ENCODE measurements at regions not wholly inside any gene's neighbourhood (a gene's known extent, or its start where the extent isn't known, plus 50 kb on each side); places are given as distances from the start of the nearest gene placed in this dataset.
"Not testable (repeated sequence)": the region's sequence is repeated elsewhere in the genome, so short reads cannot be mapped to it uniquely, and the experiment has no call there.

DNA sequence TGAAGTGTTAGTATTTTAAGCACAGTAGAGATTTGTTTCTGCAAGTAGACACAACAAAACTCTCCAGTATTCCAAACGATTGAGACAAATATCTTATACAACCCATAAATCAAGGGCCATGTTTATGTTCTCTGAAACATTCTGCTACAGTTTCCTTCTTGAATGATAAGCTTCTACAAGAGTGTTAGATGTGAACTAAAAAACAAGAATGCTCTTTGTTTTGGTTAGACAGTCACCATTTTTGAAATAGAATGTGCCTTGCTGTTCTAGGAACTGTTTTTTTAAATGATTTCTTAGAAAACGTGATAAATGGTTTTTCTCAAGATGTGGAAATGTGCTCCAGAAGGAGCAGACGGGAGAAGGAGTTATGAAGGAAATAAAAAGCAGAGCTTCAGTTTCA is 1656.3 kb upstream of the FLRT2 start:
- DNase-seq: no peak

DNA sequence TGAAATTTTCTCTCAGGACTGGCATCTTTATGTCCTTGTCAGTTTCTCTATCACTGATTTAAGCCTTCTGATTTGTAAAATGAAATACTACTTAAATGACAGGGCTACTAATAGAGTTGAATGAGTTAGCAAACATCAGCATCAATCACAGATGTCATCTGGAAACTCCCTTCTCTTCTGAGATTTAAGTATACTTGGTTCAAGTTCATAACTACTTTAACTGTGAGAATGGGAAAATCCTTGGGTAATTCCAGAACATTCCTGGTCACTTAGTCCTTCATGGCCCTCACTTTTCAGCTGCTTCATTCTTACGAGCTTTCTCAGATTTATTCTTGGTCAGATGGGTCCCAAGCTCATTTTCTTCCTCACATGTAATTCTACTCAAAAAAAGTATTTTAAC is 1655.3 kb upstream of the FLRT2 start:
- DNase-seq: no peak

DNA sequence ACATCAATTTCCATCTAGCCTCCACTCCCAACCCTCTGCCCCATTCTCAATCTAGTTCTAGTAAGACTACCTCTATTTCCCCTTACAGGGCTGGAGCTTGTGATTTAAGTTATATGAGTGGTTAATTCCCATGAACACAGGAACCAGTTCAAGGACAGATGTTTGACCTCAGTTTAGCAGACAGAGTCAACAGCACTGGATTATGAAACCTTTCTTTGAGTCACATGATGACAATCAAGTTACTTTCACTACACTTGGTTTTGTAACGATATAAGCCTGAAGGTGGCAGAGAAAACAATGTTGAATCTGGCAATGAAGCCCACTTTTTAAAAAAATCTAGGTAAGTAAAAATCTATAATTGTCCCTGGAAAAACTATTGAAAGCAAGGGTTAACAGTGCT is 1646.2 kb upstream of the FLRT2 start:
- no peak for DNase-seq

DNA sequence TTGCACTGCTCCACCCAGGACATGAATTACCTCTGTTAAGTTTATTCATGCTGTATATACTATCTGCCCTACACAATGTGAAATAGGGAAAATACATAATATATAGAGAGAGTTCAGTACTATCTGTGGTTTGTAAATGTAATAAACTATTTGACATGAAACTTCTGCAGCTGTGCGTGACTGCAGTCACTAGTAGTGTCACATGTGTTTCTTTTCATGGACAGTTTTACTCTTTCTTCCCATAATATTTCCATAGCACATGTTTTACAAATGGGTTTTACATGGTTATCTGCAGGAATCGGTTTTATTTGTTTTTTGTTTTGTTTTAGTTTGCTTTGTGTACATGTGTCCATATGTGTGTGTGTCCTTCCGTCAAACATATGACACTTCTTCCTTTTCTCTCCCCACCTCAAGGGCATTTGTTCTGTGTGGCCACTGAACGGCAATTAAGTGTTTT is 1644.1 kb upstream of the FLRT2 start:
- DNase-seq: no peak

DNA sequence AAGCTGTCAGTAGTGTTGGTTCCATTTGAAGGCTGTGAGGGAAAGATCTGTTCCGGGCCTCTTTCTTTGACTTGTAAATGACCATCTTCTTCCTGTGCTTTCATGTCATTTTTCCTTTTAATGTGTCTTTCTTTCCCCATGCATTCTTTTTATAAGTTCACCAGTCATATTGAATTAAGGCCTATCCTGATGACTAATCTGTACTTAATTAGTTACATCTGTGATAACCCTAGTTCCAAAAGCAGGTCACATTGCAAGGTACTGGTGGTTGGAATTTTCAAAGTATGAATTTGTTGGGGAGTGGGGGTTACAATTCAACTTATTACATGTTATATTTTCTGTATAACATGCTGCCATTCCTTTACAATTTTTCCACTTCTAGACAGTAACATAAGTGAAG is 1642.1 kb upstream of the FLRT2 start:
- DNase-seq: no peak

DNA sequence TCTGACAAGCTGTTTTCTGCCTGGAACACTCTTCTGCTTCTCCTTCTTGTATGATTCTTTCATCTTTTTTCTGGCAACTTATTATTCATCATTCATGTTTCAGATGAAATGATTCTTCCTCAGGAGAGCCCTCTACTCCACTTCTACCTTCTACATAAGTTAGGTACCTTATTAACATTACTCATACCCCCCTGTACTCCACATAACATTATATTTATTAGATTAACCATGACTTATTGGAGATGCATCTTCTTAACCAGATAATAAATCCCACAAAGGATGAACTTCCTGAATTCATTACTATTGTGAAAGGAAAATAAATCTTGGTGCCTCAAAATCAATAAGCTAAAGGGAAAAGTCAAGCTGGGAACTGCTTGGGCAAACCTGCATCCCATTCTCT is 1636.5 kb upstream of the FLRT2 start:
- DNase-seq: no peak

DNA sequence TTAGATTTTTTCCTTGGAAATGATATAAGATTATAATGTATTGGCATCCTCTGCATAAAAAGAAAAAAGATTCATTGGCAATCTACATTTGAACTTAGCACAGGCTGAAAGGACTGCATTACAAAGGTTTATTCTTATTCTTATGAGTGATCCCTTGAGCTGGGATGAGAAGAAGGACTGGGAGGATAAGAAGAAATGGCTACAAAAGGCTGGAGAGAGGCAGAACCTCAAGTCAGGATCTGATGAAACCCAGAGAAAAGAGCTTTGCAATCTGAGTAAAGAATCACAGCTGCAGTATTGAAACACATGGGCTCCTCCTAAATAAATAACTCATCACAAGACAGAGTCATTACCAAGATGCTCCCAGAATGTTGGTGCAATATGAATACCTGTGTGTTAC is 1635.4 kb upstream of the FLRT2 start:
- DNase-seq: no peak

DNA sequence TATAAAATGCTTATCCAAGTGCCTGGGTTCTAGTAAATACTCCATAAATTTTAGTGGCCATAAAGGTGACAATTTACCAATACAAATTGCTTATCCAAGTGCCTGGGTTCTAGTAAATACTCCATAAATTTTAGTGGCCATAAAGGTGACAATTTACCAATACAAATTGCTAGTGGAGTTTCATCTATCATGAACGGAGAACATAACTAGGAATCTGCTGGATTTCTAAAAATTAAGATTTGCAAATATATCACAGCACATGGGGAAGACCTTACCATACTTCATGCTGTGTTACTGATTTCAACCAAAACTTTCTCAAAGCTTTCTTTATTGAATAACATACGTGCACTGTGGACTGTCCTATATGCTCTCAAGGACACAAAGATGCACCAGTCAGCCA is 1631.4 kb upstream of the FLRT2 start:
- DNase-seq: not testable (repeated sequence)

DNA sequence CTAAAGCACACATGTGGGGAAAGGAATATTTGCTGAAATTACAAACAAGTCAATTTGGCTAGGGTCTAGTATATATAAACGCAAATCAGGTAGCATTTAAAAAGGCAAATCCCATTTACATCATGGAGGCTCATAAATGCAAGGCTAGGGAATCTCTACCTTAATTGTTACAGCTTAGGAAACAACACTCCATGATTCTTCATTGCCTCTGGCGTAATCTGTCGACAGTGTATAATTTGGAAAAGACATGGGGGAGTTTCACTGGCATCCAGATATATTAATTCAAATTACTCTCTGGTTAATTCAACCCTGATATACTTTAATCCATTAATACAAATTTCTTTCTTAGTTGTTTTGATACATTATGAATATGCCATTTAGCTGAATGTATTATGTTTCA is 1630.2 kb upstream of the FLRT2 start:
- DNase-seq: no peak

DNA sequence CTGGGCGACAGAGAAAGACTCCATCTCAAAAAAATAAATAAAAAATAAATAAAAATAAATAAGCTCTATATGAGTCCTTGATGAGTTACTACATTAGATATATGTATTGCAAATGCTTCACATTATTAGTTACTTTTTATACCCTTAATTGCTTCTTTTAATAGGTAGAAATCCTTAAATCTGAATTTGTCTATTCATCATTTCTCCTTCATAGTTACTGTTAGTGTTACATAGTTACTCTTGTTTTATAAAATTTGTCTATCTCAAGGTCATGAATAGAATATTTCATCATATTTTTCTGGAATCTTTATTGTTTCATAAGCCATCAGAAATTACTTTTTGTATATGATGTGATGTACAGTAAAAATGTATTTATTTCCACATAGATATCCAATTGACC is 1624.8 kb upstream of the FLRT2 start:
- DNase-seq: no peak

DNA sequence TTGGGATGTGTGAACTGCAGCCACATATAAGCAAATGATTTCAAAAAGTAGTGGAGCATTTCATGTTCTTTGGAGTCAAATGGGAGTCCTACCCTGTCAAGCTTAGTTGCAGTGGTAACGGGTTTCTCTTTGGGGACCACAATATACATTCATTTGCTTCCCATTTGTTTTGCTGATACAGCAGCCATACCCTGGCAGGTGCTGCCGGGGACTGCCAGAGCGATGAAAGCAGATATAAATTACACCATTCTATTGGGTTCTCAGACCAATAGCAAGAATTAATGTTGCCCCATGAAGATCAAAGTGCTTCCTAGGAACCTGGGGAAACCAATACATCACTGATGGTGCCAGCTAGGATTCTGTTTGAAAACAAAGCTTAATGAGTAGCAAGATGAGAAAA is 1621.5 kb upstream of the FLRT2 start:
- DNase-seq: no peak

DNA sequence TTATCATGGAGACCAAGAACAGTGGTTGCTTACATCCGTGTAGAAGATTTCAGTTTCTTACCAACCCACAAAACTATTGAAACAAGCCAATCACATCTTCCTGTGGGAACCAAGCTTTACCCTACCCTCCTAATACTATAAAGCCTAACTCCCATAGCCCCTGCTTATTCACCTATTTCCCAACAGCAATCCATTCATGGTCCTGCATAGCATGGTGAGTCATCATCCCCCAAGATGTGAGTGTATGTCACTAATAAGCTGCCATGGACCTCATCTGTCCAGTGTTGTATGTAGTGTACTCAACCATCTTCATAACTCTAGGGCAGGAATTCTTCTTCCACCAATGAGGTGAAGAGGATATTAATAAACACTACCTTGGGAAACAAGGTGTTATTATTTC is 1620.4 kb upstream of the FLRT2 start:
- DNase-seq: no peak

DNA sequence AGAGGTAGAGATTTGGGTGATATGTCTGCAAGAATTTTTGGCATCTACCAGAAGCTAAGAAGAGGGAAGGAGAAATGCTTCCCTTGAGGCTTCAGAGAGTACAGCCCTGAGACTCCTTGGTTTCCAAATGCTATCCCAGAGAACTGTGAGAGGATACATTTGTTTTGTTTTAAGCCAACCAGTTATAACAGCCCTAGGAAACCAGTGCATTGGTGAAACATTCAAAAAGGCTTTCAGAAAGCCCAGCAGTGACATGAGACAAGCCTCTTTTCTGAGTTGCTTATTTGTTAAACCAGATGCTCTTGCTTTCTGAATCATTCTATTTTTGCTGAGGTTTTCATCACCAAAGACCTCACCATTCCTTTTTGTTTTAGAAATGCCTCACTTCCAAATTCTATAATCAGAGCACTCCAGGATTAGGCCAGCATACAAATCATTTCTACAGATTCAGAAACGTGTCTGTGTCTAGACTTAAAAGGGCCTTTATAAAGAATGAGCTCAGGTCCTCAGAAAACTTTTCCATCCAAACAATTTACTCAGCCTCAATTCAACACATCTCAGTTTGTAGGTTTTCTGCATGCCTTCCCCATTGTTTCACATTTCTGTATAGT is 1617.8 kb upstream of the FLRT2 start:
- no peak for DNase-seq

DNA sequence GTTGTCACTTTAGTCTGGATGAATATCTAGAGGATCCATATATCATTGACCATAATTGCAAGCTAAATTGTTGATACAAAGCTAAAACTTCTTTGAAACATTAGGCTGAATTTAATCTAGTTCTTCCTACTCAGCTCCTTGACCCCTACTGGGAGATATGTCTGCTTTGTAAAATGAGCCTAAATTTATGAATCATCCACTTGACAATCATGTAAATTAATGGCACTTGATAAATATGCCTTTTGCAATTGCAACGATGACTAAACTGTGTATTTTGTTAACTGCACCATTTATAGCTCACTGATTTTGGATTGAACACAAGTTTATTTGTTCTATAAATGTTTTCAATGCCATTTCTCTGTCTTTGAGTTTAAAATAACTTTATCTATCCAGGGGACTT is 1616.5 kb upstream of the FLRT2 start:
- DNase-seq: no peak

DNA sequence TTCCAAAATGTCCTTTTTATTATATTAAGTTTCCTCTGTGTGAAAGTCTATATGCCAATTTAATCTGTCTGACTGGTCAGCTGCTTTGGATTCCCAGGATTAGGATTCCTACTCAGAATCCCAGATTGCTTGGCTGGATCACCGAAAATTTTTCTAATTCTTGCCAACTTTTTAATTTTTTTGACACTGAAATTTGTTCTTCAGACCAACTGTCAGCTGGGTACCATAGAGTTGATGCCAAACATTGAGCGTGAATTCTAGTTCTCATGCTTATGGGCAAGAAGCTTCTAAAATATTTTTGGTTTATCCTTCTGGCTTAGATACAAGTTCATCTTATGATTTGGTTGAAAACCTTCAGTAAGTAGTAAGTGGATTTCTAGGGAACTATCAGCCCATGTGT is 1611.4 kb upstream of the FLRT2 start:
- no peak for DNase-seq

DNA sequence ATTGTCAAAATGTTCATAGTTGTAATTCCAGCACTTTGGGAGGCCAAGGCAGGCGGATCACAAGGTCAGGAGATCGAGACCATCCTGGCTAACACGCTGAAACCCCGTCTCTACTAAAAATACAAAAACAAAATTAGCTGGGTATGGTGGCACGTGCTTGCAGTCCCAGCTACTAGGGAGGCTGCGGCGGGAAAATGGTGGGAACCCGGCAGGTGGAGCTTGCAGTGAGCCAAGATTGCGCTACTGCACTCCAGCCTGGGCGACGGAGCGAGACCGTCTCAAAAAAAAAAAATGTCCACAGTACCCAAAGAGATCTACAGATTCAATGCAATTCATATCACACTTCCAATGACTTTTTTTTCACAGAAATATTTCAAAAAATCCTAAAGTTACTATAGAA is 1610.3 kb upstream of the FLRT2 start:
- DNase-seq: not testable (repeated sequence)

DNA sequence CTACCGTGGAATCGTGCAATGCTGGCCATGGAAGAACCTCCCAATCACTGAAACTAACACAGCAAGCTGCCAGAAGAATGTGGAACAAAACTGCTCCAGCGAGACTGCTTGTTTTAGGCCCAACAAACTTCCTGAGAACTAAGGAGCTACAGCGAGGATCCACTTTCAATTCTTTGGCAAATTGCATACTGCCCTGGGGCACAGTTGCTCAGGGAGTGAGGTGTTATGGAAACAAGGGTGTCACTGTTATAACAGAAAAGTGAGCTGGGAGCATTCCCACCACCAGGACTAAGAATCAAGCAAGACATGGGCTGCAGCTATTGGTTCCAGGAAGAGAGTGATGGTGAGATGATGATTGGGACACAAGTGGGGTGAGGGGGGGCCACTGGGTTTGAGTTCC is 1606.1 kb upstream of the FLRT2 start:
- no peak for DNase-seq

DNA sequence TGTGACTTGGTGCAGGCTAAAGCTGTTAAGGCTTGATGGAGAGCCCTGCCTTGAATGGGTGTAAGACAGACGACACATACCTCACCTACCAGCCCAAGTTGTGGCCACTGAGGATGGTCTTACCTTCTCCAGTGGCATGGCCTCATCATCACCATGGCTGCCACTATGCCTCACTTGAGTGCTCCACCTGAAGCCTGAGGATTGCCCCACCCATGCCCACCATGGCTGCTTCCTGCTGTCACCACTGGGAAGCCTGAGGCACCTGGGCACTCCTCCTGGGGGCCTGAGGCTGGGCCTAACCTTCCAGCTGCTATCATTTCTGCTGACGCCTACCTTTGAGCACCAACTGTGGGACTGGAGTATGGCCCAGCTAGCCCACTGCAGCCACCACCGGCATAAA is 1605.7 kb upstream of the FLRT2 start:
- no peak for DNase-seq

DNA sequence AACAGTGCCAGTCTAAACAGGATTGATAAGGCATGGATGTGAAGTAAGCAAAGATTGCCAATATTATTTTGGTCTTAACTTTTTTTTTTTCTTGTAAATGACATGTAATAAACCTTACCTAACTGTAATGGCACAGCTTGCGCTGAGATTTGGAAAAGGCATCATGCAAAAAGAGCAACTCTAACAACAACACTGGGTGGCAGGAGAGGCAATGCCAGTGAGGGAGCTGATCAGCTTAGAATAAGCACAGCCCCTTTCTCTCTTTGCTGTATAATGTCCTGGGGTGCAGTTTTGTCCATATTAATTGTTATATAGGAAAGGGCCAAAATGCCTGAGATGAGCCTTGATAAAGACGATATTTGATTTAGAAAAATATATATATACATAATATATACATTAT is 1589.7 kb upstream of the FLRT2 start:
- DNase-seq: no peak

DNA sequence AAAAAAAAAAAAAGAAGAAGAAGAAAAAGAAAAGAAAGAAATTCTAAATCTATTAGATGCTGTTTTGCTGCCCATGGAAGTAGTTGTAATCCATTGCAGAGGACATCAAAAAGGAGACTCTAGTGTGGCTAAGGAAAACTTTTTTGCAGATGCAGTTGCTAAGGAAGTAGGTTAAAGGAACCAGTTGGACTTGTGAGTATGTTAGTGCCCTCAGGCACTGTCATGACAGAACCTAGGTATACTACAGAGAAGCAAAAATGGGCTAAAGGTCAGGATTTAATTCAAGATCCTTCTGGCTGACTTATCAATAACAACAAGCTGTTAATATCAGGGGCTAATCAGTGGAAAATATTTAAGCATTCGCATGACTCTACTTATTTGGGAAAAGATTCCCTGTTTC is 1571.6 kb upstream of the FLRT2 start:
- no peak for DNase-seq

DNA sequence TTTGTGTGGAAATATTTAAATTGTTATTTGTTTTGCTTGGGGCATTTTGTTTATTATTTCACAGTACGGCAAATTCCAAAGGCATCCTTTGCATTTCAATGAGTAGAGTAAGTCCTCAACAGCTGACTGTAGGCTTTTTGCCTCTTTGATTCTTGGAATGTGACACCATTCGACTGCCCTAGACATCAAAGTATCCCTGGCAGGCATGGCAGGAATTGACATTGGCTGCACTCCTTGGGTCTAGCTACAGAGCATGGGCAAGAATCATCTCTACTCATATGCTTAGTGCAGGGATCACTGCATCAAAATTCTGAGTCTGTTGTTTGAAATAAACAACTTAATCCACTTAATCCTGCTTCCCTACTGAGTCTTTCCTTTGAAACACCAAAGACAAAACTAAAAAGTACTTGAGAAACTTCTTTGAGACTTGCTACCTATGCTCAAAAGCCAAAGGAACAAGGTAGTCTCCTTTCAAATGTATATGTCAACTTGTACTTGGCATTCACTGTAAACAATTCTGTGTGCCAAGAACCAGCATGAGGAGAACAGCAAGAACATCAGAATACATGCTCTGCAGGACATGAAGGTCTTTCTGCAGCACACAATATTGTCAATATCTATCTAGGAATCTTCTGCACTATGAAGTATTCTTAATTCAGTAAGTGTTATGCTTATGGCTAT is 1569.0 kb upstream of the FLRT2 start:
- no peak for DNase-seq

DNA sequence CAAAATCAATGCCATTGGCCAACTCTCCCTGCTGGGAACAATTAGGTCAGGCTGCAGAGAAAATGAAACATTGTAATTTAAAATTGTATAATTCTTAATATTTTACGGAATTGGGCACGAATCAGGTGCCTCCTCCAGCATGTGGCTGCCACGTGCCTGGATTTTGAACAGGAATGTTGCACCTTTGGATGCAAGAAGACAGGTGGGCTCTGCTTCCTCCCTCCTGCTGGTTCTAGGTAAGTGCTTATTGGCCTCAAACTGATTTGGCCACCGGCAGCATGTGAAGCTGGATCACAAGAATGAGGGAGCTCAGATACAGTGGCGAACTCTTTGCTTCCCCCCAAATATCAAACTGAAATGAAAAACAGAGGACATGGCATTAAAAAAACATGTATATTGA is 1559.9 kb upstream of the FLRT2 start:
- no peak for DNase-seq

DNA sequence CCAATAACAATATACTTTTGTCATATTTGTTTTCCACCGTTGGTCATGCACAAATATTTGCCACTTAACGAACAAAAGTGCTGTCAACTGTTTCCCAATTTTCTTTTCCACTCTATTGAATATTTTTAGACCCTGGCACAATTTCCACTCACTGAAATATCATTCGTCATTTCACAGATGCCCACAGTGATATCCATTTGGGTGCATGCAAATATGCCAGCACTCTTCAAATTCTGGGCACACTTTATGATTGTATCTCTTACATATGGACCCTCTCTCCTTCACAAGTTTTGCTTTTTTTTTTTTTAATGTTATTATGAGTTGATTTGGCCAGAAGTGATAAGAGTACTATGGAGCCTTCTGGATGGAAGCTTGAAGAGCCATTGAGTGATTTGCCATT is 1557.3 kb upstream of the FLRT2 start:
- no peak for DNase-seq

DNA sequence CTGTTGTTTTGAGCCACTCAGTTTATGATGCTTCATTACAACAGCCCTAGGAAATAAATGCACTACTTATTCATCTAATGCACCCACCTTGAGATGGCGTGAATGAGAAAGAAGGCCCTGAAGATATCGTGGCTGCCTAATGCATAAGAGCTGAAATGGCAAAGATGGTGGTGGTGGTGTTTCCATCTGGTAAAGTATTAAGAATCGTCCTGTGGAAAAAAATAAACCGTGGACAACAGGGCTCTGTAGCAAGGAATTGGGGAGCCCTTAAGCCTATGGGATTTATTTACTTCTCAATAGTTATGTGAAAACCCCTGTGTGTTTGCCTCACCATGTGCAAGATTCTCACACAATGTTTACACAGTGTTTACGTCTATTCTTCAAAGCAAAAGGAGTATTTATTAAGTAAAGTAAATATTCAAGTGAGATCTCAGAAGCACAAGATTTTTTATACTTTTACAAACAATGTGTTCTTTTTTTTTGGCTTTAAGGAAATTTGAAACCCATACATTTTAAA is 1555.2 kb upstream of the FLRT2 start:
- DNase-seq: no peak

DNA sequence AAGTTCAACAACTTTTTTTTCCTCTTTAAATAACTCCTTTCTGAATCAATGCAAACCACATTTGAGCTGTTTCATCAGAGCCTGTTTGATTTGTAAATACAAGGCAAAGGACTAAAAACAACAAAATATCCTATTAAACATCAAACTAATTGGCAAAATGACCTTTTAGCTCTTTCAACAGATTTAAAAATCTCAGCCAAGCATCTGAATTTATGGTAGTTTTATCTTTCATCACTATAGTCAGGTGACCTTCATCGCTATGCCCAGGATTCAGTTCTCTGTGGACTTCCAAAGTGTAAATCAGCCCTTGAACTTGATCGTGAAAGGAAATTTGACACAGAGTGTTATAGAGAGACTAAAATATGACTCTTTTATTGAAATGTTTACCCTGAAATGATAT is 1554.5 kb upstream of the FLRT2 start:
- DNase-seq: no peak
